ENCODE measurements at regions not wholly inside any gene's neighbourhood (a gene's known extent, or its start where the extent isn't known, plus 50 kb on each side); places are given as distances from the start of the nearest gene placed in this dataset.
A peak's percentile ranks its signal among the peaks of the same experiment; 100 is the strongest.

GRCh38 chr2:14448340-14448739, 184.2 kb upstream of the LRATD1 start:
- TF ChIP-seq ZFX (IDR thresholded peaks at IDR 0.05): no peak
- no peak for TF ChIP-seq CTCF (conservative IDR thresholded peaks at IDR 0.05)
- H3K27ac ChIP-seq: no peak overlapping the region

- no peak for TF ChIP-seq ZFX (IDR thresholded peaks at IDR 0.05)
- peak; percentile 27 for TF ChIP-seq CTCF (conservative IDR thresholded peaks at IDR 0.05)
- no peak overlapping the region for H3K27ac ChIP-seq
These were observed 181.2 kb upstream of the LRATD1 start for GRCh38 chr2:14451312-14451711.

- TF ChIP-seq ZFX (IDR thresholded peaks at IDR 0.05): no peak
- TF ChIP-seq CTCF (conservative IDR thresholded peaks at IDR 0.05): no peak
These were observed 178.3 kb upstream of the LRATD1 start for GRCh38 chr2:14454202-14454601.

GRCh38 chr2:14459786-14460325, 172.7 kb upstream of the LRATD1 start:
- H3K27ac ChIP-seq: no peak overlapping the region
- no peak for TF ChIP-seq CTCF (conservative IDR thresholded peaks at IDR 0.05)
- no peak for TF ChIP-seq ZFX (IDR thresholded peaks at IDR 0.05)

More at GRCh38 chr2:14454202-14454601, 178.3 kb upstream of the LRATD1 start:
- peak overlapping the region; percentile 20; the same call in 1 of the 2 replicates for H3K27ac ChIP-seq

GRCh38 chr2:14475994-14476393, 156.5 kb upstream of the LRATD1 start:
- H3K27ac ChIP-seq: no peak overlapping the region
- TF ChIP-seq CTCF (conservative IDR thresholded peaks at IDR 0.05) (no peak), ZFX (IDR thresholded peaks at IDR 0.05) (no peak)

- H3K27ac ChIP-seq: no peak overlapping the region
- no peak for TF ChIP-seq CTCF (conservative IDR thresholded peaks at IDR 0.05)
- no peak for TF ChIP-seq ZFX (IDR thresholded peaks at IDR 0.05)
These were observed 153.0 kb upstream of the LRATD1 start for GRCh38 chr2:14479486-14479885.

GRCh38 chr2:14480120-14480519, 152.4 kb upstream of the LRATD1 start:
- H3K27ac ChIP-seq: no peak overlapping the region
- TF ChIP-seq CTCF (conservative IDR thresholded peaks at IDR 0.05): no peak
- no peak for TF ChIP-seq ZFX (IDR thresholded peaks at IDR 0.05)

All from C4-2B (cell line).